HG03095 (cell line): ENCODE measurements at regions not wholly inside any gene's neighbourhood (a gene's known extent, or its start where the extent isn't known, plus 50 kb on each side); places are given as distances from the start of the nearest gene placed in this dataset.

Experiments used
- ATAC-seq: cut with Tn5 transposase; IDR thresholded peaks from one replicate; pipeline ENCODE4 v1.9.1; 2021; ENCODE audit warnings: moderate library complexity; ENCODE audit not compliant: unreplicated experiment

DNA sequence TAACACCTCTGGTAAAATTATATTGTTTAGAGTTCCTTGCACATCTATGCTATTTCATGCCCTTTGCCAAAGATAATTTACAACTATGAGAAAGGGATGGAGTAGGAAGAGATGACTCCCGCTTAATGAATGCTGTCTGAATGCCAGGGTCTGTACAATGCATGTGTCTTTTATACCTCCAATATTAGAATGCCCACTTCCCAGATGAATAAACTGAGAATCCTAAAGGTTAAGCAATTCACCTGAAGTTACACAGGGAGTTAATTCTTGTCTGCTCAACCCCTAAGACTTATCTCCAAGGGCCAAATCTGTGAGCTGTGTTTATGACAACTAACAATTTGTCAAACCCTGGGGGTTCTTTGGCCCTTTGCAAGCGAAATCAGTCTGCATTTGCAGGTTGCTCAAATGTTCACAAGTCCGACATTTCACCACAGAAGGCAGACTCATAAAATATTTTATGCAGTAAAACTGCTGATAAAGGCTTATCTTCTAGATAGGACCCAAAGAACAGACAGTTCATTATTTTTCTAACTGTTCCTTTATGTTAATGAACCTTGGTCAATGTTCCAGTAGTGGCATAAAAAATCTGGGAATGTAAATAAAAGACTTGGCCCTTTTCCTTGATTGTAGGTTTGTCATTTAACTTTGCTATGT, 50.2 kb upstream of the ATP1A1 start:
- ATAC-seq = no peak
